K562 (cell line): ENCODE measurements at regions not wholly inside any gene's neighbourhood (a gene's known extent, or its start where the extent isn't known, plus 50 kb on each side); places are given as distances from the start of the nearest gene placed in this dataset.

Experiments used
- ATAC-seq: fragments of 200-7000 bp; cut with Tn5 transposase; 3 replicates; pipeline ENCODE4 v1.9.1; 2020; ENCODE audit warnings: moderate library complexity
- BruUV-seq: library from RNA; stranded (reverse); fragments of 400-500 nt; replicated peaks from 2 replicates; lab custom pipeline; 2021; lab: Mats Ljungman, UMichigan
- CTCF ChIA-PET: fragments of 300-600 bp; formaldehyde crosslinking; extraction: SDS; loops from one replicate; lab custom pipeline; 2021; ENCODE audit warnings: low intra/inter-chr PET ratio; lab: Yijun Ruan, JAX
- POLR2A ChIA-PET: fragments of 300-600, 350-650 bp; sonication (Branson Sonifier 250); formaldehyde crosslinking; extraction: SDS; loops from one replicate; lab custom pipeline; 2021; ENCODE audit warnings: antibody characterized with exemption, inconsistent platforms; lab: Yijun Ruan, JAX
- DNase-seq, 4 experiments: peaks; one replicate each; pipeline versions ENCODE4 v3.0.0 to v3.0.0-alpha.2; 2011 to 2018; ENCODE audit warnings: low spot score in 3 of 4, mixed read lengths in 3 of 4; ENCODE audit errors: extremely low read depth in 1 of 4
- FAIRE-seq: peaks from 2 replicates; lab custom pipeline; 2011; peaks lifted over from hg19 to GRCh38; lab: Jason Lieb, UNC
- H2AFZ ChIP-seq: 2 replicates; pipeline ENCODE4 v1.6.0; 2011; ENCODE audit warnings: low read depth, low read length, control low read depth, inconsistent platforms
- H3K27ac ChIP-seq: fragments of 200-600 bp; 3 replicates; pipeline ENCODE4 v1.8.0; 2011; ENCODE audit warnings: low read depth, mild to moderate bottlenecking, control low read depth, inconsistent platforms, low read length, moderate library complexity, mixed read lengths; ENCODE audit errors: extremely low read depth
- H3K27me3 ChIP-seq, 2 experiments: fragments of 300-600 bp in 1 of 2; 2 replicates in 1 of 2; 3 replicates in 1 of 2; pipeline versions ENCODE4 v1.6.0 to v1.8.0; 2011; ENCODE audit warnings: inconsistent platforms in 2 of 2, low read length in 2 of 2, mild to moderate bottlenecking in 1 of 2, mixed read lengths in 1 of 2, moderate library complexity in 1 of 2; ENCODE audit not compliant: control insufficient read depth in 2 of 2, insufficient read depth in 2 of 2
- H3K36me3 ChIP-seq: fragments of 300-600 bp; 3 replicates; pipeline ENCODE4 v1.8.0; 2011; ENCODE audit warnings: mild to moderate bottlenecking, low read length, inconsistent platforms; ENCODE audit not compliant: control insufficient read depth, insufficient read depth
- H3K4me1 ChIP-seq, 2 experiments: fragments of 200-600 bp in 1 of 2; replicated peaks in 1 of 2; 2 replicates in 1 of 2; 3 replicates in 1 of 2; pipeline versions ENCODE4 v1.5.1 to v1.8.0; 2011; ENCODE audit warnings: inconsistent platforms in 2 of 2, low read length in 2 of 2, mild to moderate bottlenecking in 1 of 2, mixed read lengths in 1 of 2, moderate library complexity in 1 of 2; ENCODE audit not compliant: control insufficient read depth in 2 of 2, insufficient read depth in 2 of 2
- H3K4me2 ChIP-seq: 2 replicates; pipeline ENCODE4 v1.6.1; 2011; ENCODE audit warnings: low read length, control low read depth, inconsistent platforms, mixed read lengths; ENCODE audit not compliant: insufficient read depth
- H3K4me3 ChIP-seq: fragments of 200-600 bp; sonication (generic), shearing (Covaris generic); 2 replicates; pipeline ENCODE4 v1.5.1; 2016; ENCODE audit warnings: control low read depth, inconsistent platforms
- H3K79me2 ChIP-seq: fragments of 200-600 bp; 3 replicates; pipeline ENCODE4 v1.8.0; 2011; ENCODE audit warnings: low read length, inconsistent platforms; ENCODE audit not compliant: control insufficient read depth, insufficient read depth
- H3K9ac ChIP-seq, 2 experiments: 2 replicates each; pipeline versions ENCODE4 v1.6.0 to v1.6.1; 2011; ENCODE audit warnings: low read depth in 2 of 2, low read length in 2 of 2, control low read depth in 1 of 2, inconsistent platforms in 1 of 2, mild to moderate bottlenecking in 1 of 2, mixed read lengths in 1 of 2; ENCODE audit not compliant: insufficient read depth in 1 of 2
- H3K9me1 ChIP-seq: one replicate; pipeline ENCODE4 v1.6.0; 2011; ENCODE audit warnings: inconsistent platforms, mild to moderate bottlenecking, low read length, moderate library complexity; ENCODE audit not compliant: control insufficient read depth, insufficient read depth
- H3K9me3 ChIP-seq: replicated peaks from 2 replicates; pipeline ENCODE4 v1.5.1; 2011; ENCODE audit warnings: low read depth, low read length, inconsistent platforms; ENCODE audit not compliant: control insufficient read depth, insufficient read depth
- H4K20me1 ChIP-seq: replicated peaks from 2 replicates; pipeline ENCODE4 v1.6.1; 2011; ENCODE audit warnings: low read length, inconsistent platforms, mixed read lengths; ENCODE audit not compliant: control insufficient read depth, insufficient read depth
- FOXJ3 ChIP-seq: sonication (generic); formaldehyde crosslinking; IDR thresholded peaks from 2 replicates; pipeline ENCODE4 v1.4.0; 2020; ENCODE audit warnings: mild to moderate bottlenecking, missing genetic modification reagents
- KHSRP ChIP-seq: fragments of 450-650 bp; IDR thresholded peaks from 2 replicates; pipeline ENCODE4 v1.6.1; 2017
- NKRF ChIP-seq: fragments of 450-650 bp; IDR thresholded peaks from 2 replicates; pipeline ENCODE4 v1.6.1; 2016; ENCODE audit warnings: borderline replicate concordance
- PTBP1 ChIP-seq: fragments of 200-400 bp; formaldehyde crosslinking; IDR thresholded peaks from 2 replicates; pipeline ENCODE4 v1.6.1; 2017; ENCODE audit warnings: low read depth, low read length
- ZFP30 ChIP-seq: fragments of 250-450 bp; sonication (Bioruptor Pico); IDR thresholded peaks from 2 replicates; pipeline ENCODE4 v1.8.0; 2022; ENCODE audit warnings: moderate library complexity, mild to moderate bottlenecking, inconsistent platforms, borderline replicate concordance
- ZNF232 ChIP-seq: sonication (generic); formaldehyde crosslinking; IDR thresholded peaks from 2 replicates; pipeline ENCODE4 v1.8.0; 2022; ENCODE audit warnings: mild to moderate bottlenecking, missing genetic modification reagents
- ZNF316 ChIP-seq: fragments of 450-650 bp; IDR thresholded peaks from 2 replicates; pipeline ENCODE4 v1.6.1; 2016
- WGBS: fragments of 100-300 bp; shearing (Covaris generic); methylation state at CpG from one replicate; pipeline ENCODE4 v1.1.6; 2016; ENCODE audit warnings: low coverage, mixed read lengths; ENCODE audit not compliant: insufficient coverage; ENCODE audit errors: missing lambda C conversion rate; 5-methylcytosine and 5-hydroxymethylcytosine counted together
- in situ Hi-C: fragments of 300-500 bp; cut with MboI; formaldehyde crosslinking; loops from 4 replicates; pipeline ENCODE4 v1.15.0; 2018; ENCODE audit warnings: inconsistent platforms, mixed read lengths
- intact Hi-C: fragments of 100-400 bp; cut with micrococcal nuclease; formaldehyde crosslinking; loops from 2 replicates; pipeline ENCODE4 v1.14.2; 2022

GRCh38 chr5:25573691-25574090, 928.9 kb upstream of the CDH10 start:
- POLR2A ChIA-PET = no interaction called here
- BruUV-seq = no TSS peak
- no peak for DNase-seq
- no peak for TF ChIP-seq ZNF316
- no peak for TF ChIP-seq ZNF232
- TF ChIP-seq PTBP1 = no peak
- no peak for TF ChIP-seq KHSRP
- no peak for TF ChIP-seq NKRF
- no peak for TF ChIP-seq FOXJ3
- no peak for TF ChIP-seq ZFP30 (CRISPR knock-in tag)
- TF ChIP-seq, all 486 proteins: peak for 0
- H3K79me2 ChIP-seq = no peaks in the 10 kb centered on the region
- intact Hi-C loops = no loop called here
- no peak overlapping the region for H3K4me3 ChIP-seq
- CTCF ChIA-PET = no interaction called here
- no peak overlapping the region for H2AFZ ChIP-seq
- H3K9ac ChIP-seq = no peak overlapping the region
- no peak overlapping the region for H3K27ac ChIP-seq
- no peaks in the 10 kb centered on the region for H3K4me1 ChIP-seq
- 0 out of 2 replicates have a peak, but pooled peaks cover 2% of the 10 kb centered on the region for H3K9me3 ChIP-seq
- FAIRE-seq (no peak), ATAC-seq (no peak)
- H3K4me2 ChIP-seq = no peak overlapping the region
- in situ Hi-C loops = no loop called here
- H3K36me3 ChIP-seq = no peaks in the 10 kb centered on the region
- H3K9me1 ChIP-seq = no peaks in the 10 kb centered on the region
- H3K27me3 ChIP-seq = no peaks in the 10 kb centered on the region
- H4K20me1 ChIP-seq = no peaks in the 10 kb centered on the region
- WGBS = 0% methylated on average over 2 of the region's 2 CpGs
